NCI-H2171 treated with DMSO at 0.1 percent for 48 hours (cell line): ENCODE measurements at regions not wholly inside any gene's neighbourhood (a gene's known extent, or its start where the extent isn't known, plus 50 kb on each side); places are given as distances from the start of the nearest gene placed in this dataset.
"Not testable (repeated sequence)": the region's sequence is repeated elsewhere in the genome, so short reads cannot be mapped to it uniquely, and the experiment has no call there.

Experiments
- DNase-seq: peaks from one replicate; lab custom pipeline; 2025; lab: John Stamatoyannopoulos, UW

- no peak for DNase-seq
These were observed 611.6 kb upstream of the VRK2 start for GRCh38 chr2:57434972-57435371.

- DNase-seq, result no peak
These were observed 609.5 kb upstream of the VRK2 start for GRCh38 chr2:57437077-57437476.

GRCh38 chr2:57440437-57440836, 606.2 kb upstream of the VRK2 start:
- DNase-seq, result no peak

GRCh38 chr2:57443086-57443485, 603.5 kb upstream of the VRK2 start:
- no peak for DNase-seq

GRCh38 chr2:57443973-57444521, 602.6 kb upstream of the VRK2 start:
- DNase-seq, result no peak

GRCh38 chr2:57444752-57445430, 601.7 kb upstream of the VRK2 start:
- DNase-seq, result no peak

GRCh38 chr2:57448816-57449215, 597.8 kb upstream of the VRK2 start:
- no peak for DNase-seq

GRCh38 chr2:57450170-57450569, 596.4 kb upstream of the VRK2 start:
- DNase-seq, result no peak

- DNase-seq, result no peak
These were observed 594.0 kb upstream of the VRK2 start for GRCh38 chr2:57452634-57453033.

- DNase-seq, result no peak
These were observed 592.7 kb upstream of the VRK2 start for GRCh38 chr2:57453945-57454344.

- no peak for DNase-seq
These were observed 586.0 kb upstream of the VRK2 start for GRCh38 chr2:57460396-57461276.

- DNase-seq, result no peak
These were observed 585.0 kb upstream of the VRK2 start for GRCh38 chr2:57461624-57462023.

GRCh38 chr2:57465067-57465466, 581.5 kb upstream of the VRK2 start:
- no peak for DNase-seq

GRCh38 chr2:57465967-57466366, 580.6 kb upstream of the VRK2 start:
- DNase-seq, result no peak

- DNase-seq, result no peak
These were observed 571.2 kb upstream of the VRK2 start for GRCh38 chr2:57475391-57475790.

GRCh38 chr2:57479981-57480380, 566.6 kb upstream of the VRK2 start:
- no peak for DNase-seq

GRCh38 chr2:57488061-57488460, 558.5 kb upstream of the VRK2 start:
- DNase-seq, result no peak

- no peak for DNase-seq
These were observed 555.9 kb upstream of the VRK2 start for GRCh38 chr2:57490741-57491140.

- DNase-seq, result no peak
These were observed 555.4 kb upstream of the VRK2 start for GRCh38 chr2:57491213-57491612.

- DNase-seq, result not testable (repeated sequence)
These were observed 552.6 kb upstream of the VRK2 start for GRCh38 chr2:57493966-57494365.

GRCh38 chr2:57497489-57498096, 549.0 kb upstream of the VRK2 start:
- peak; percentile 55 for DNase-seq

GRCh38 chr2:57504787-57505186, 541.8 kb upstream of the VRK2 start:
- DNase-seq, result no peak

GRCh38 chr2:57509189-57509588, 537.4 kb upstream of the VRK2 start:
- no peak for DNase-seq
